Fibroblast of mammary gland (primary cell): ENCODE measurements at regions not wholly inside any gene's neighbourhood (a gene's known extent, or its start where the extent isn't known, plus 50 kb on each side); places are given as distances from the start of the nearest gene placed in this dataset.

Source experiments
- DNase-seq: peaks from one replicate; pipeline ENCODE4 v3.0.0-alpha.2; 2010; ENCODE audit warnings: low read depth
- H3K4me3 ChIP-seq: 2 replicates; pipeline ENCODE4 v1.5.1; 2011; ENCODE audit warnings: low read depth, mild to moderate bottlenecking, low read length, moderate library complexity; ENCODE audit not compliant: control insufficient read depth
- TF ChIP-seq, protein P1 (sequence below): conservative IDR thresholded peaks from 2 replicates; pipeline ENCODE4 v1.5.1; 2011; ENCODE audit warnings: low read depth, low read length, inconsistent platforms; ENCODE audit not compliant: control insufficient read depth, insufficient read depth

DNA sequence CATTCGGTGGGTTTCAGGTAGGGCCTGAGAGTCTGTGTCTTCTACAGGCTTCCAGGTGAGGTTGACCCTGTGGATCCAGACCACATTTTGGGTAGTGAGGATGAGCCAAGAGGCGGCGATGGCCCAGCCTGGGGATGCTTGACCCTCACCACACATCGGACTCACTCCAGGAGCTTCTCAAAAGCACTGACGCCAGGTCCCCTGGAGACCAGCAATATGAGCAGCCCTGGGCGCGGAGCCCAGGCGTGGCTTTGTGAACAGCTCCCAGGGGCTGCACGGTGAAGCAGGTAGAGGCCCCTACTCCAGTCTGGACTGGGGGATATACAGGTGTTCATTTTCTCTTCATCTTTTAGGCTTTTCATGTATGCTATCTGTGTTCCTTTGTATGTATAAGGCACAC lies 139.7 kb upstream of the PCBD1 start:
- no peak for DNase-seq
- TF ChIP-seq, protein P1, sequence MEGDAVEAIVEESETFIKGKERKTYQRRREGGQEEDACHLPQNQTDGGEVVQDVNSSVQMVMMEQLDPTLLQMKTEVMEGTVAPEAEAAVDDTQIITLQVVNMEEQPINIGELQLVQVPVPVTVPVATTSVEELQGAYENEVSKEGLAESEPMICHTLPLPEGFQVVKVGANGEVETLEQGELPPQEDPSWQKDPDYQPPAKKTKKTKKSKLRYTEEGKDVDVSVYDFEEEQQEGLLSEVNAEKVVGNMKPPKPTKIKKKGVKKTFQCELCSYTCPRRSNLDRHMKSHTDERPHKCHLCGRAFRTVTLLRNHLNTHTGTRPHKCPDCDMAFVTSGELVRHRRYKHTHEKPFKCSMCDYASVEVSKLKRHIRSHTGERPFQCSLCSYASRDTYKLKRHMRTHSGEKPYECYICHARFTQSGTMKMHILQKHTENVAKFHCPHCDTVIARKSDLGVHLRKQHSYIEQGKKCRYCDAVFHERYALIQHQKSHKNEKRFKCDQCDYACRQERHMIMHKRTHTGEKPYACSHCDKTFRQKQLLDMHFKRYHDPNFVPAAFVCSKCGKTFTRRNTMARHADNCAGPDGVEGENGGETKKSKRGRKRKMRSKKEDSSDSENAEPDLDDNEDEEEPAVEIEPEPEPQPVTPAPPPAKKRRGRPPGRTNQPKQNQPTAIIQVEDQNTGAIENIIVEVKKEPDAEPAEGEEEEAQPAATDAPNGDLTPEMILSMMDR, result no peak
- no peak overlapping the region for H3K4me3 ChIP-seq

DNA sequence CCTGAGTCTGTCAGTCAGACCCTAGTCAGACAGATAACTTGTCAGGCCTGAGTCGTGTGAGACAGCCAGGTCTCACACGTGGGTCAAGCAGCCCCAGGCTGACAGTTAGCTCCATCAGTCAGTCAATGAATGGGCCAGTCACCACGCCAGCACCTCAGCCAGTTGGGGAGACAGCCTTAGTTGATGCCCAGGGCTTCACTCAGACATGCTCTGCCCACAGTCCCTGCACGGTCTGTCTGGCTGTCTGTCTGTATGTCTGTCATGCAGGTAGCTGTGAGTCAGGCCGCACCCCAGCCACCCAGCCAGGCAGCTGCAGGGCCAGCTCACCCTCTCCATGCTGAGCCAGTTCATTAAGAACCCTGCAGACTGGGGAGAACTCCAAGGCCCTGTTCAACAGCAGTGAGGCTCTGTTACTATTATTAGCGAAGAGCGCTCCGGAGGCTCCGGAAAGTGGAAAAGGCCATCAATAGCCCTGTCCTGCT lies 141.1 kb upstream of the PCBD1 start:
- TF ChIP-seq, protein P1, result no peak
- no peak for DNase-seq
- no peak overlapping the region for H3K4me3 ChIP-seq

DNA sequence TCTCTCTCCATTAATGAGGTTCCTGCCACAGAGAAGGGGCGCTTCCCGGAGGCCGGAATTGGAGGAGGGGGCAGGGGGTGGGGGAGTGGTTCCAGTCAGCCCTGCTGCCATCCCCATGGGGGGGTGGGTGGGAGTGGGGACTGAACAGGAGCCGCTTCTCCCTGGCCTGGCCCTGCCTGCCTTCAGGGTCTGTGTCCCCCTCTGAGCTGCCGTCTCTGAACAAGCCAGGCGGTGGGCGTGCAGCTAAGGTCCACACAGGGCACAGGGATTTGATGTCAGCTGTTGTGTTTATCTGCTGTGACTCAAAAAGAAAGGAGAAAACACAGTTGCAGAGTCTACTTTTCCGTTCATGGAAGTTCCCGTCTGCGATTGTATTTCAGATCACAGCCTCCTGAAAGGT lies 141.5 kb upstream of the PCBD1 start:
- no peak for DNase-seq
- TF ChIP-seq, protein P1, result no peak

DNA sequence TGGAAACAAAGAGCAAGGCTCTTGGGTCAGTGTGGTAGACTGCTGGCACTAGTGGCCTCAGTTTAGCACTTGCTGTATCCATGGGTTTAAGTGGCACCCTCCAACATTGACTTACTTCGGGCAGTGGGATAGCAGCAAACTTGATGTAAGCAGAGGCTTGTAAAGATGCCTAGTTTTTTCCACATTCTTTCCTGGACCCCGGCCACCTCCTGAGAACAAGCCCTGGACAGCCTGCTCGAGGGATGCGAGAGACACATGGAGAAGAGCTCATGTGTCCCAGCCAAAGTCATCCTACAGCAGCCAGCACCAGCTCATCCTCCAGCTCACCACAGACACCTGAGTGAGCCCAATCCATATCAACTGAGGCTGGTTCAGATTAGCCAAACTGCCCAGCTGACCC lies 142.7 kb upstream of the PCBD1 start:
- no peak overlapping the region for H3K4me3 ChIP-seq
- TF ChIP-seq, protein P1, result no peak
- DNase-seq, result no peak

More for the DNA sequence above, 141.5 kb upstream of the PCBD1 start:
- H3K4me3 ChIP-seq, result no peak overlapping the region

DNA sequence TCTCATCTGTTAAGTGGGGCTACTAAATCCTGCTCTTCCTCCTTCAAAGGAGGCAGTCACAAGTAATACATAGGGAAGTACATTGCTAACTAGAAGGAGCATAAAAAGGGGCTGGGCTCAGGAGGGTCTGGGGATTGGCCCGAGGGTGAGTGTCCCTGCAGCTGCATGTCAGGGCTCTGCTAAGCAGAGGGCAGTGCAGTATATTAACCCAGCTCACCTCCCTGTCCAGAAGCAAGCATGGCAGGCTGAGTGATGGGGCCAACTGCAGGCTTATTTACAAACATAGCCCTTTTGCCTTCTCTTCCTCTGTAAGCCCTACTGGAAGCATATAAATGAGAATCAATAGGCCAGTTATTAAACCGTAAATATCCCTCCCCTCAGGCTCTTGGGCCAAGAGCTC lies 143.2 kb upstream of the PCBD1 start:
- TF ChIP-seq, protein P1, result no peak
- DNase-seq, result no peak
- no peak overlapping the region for H3K4me3 ChIP-seq

DNA sequence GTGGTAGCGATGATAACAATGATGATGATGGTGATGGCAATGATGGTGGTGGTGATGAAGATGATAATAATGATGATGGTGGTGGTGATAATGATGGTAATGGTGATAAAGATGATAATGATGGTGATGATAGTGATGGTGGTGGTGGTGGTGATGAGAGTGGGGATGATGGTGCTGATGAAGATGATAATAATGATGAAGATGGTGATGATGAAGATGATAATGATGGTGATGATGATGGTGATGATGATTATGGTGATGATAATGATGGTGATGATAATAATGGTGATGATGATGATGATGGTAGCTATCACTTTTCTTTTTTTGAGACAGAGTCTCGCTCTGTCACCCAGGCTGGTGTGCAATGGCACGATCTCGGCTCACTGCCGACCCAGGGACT lies 144.5 kb upstream of the PCBD1 start:
- DNase-seq, result no peak
- TF ChIP-seq, protein P1, result no peak

DNA sequence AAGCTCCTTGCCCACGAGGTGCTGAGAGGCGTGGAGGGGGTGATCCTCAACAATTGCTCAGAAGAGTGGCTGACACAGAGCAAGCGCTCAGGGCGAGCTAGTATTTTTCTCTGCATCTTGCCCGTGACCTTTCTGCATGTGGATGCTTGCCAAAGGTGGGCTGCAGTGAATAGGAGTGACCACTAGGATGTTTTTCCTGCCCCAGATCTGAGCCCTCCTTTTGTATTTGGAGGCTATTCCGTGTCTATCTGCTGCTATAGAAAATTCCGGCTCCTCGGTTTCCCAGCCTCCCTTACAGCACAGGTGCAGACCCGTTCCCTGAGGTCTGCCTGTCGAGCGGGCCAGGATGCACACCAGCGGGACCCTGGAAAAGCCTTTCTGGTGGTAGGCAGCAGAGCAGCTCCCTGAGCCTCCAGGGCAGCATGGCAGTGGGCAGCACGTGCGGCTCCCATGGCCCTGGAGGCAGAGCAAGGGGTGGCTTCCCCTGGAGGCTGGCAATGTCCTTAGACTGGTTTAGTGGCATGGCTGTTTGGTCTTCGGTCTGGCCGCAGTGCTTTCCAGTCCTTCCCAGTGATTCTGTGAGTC lies 145.1 kb upstream of the PCBD1 start:
- no peak overlapping the region for H3K4me3 ChIP-seq
- TF ChIP-seq, protein P1, result no peak
- no peak for DNase-seq

More for the DNA sequence above, 144.5 kb upstream of the PCBD1 start:
- no peak overlapping the region for H3K4me3 ChIP-seq
